ENCODE measurements at regions not wholly inside any gene's neighbourhood (a gene's known extent, or its start where the extent isn't known, plus 50 kb on each side); places are given as distances from the start of the nearest gene placed in this dataset.

GRCh38 chr10:125578658-125579315 is 104.2 kb downstream of the TEX36 start:
- TF ChIP-seq CTCF (IDR thresholded peaks at IDR 0.05 in 2 of 3, conservative IDR thresholded peaks at IDR 0.05 in 1 of 3; ENCODE audit: borderline replicate concordance in 1 of 3, insufficient read depth in 1 of 3, low read depth in 2 of 3, low read length in 2 of 3) (no peak), TCF7L2 (IDR thresholded peaks at IDR 0.05; ENCODE audit: borderline replicate concordance, extremely low read depth, insufficient read depth, insufficient read length) (no peak), EGR1 (IDR thresholded peaks at IDR 0.05; ENCODE audit: low read depth) (no peak), JUND (IDR thresholded peaks at IDR 0.05) (no peak)

Measured in HCT116 (cell line).